ENCODE measurements at regions not wholly inside any gene's neighbourhood (a gene's known extent, or its start where the extent isn't known, plus 50 kb on each side); places are given as distances from the start of the nearest gene placed in this dataset.

- no peak overlapping the region for H3K27ac ChIP-seq (ENCODE audit: low read length)
- H3K36me3 ChIP-seq (ENCODE audit: insufficient read depth, low read length): no peaks in the 10 kb centered on the region
- no peak overlapping the region for H3K9ac ChIP-seq (ENCODE audit: low read length)
- no peak overlapping the region for H3K4me3 ChIP-seq (ENCODE audit: low read length)
- no peaks in the 10 kb centered on the region for H3F3A ChIP-seq (ENCODE audit: insufficient read depth, low read length, poor library complexity, severe bottlenecking)
- no peaks in the 10 kb centered on the region for H3K79me2 ChIP-seq (replicated peaks; ENCODE audit: insufficient read depth, low read length)
- H4K20me1 ChIP-seq (ENCODE audit: insufficient read depth): no peaks in the 10 kb centered on the region
- no peaks in the 10 kb centered on the region for H3K9me3 ChIP-seq (ENCODE audit: low read length)
- no peak overlapping the region for H3K4me2 ChIP-seq (ENCODE audit: low read length)
- no peaks in the 10 kb centered on the region for H3K9me2 ChIP-seq (ENCODE audit: insufficient read depth, low read length)
- no peaks in the 10 kb centered on the region for H3K27me3 ChIP-seq (ENCODE audit: insufficient read depth, low read depth, low read length)
- TF ChIP-seq EP300 (conservative IDR thresholded peaks at IDR 0.05; ENCODE audit: poor library complexity, severe bottlenecking) (no peak), REST (IDR thresholded peaks at IDR 0.05; ENCODE audit: borderline replicate concordance) (no peak), POLR2AphosphoS5 (IDR thresholded peaks at IDR 0.05) (no peak), CTCF (IDR thresholded peaks at IDR 0.05; ENCODE audit: poor library complexity, severe bottlenecking) (no peak), SMC3 (conservative IDR thresholded peaks at IDR 0.05; ENCODE audit: poor library complexity) (no peak)
- H2AFZ ChIP-seq (ENCODE audit: low read depth, low read length): no peak overlapping the region
These were observed 1206.7 kb upstream of the ADGRL2 start for GRCh38 chr1:80594013-80594412.

DNA sequence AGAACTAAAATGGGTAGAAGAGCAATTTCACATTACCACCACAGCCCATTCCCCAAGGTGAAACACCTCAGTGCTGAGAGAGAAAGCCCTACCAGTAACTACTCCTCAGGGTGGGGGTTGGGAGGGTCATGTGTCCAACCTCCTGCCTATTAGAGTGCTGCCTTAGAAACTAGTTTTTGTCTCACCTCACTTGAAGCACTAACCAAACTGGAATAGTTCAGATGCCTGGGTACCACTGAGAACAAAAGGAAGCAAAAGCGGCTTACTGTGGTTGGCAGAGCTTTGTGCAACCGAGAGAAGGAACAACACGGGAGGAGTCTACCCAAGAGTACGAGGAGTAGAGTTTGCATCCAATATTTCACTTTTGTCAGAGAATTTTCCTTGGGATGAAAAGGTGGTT is 1207.5 kb upstream of the ADGRL2 start:
- Histone ChIP-seq H3K27ac (ENCODE audit: low read length) (no peak overlapping the region), H3K36me3 (ENCODE audit: insufficient read depth, low read length) (no peaks in the 10 kb centered on the region), H3F3A (ENCODE audit: insufficient read depth, low read length, poor library complexity, severe bottlenecking) (no peaks in the 10 kb centered on the region), H3K4me3 (ENCODE audit: low read length) (no peak overlapping the region), H2AFZ (ENCODE audit: low read depth, low read length) (no peak overlapping the region), H3K9me2 (ENCODE audit: insufficient read depth, low read length) (no peaks in the 10 kb centered on the region), H4K20me1 (ENCODE audit: insufficient read depth) (no peaks in the 10 kb centered on the region), H3K27me3 (ENCODE audit: insufficient read depth, low read depth, low read length) (no peaks in the 10 kb centered on the region), H3K79me2 (replicated peaks; ENCODE audit: insufficient read depth, low read length) (no peaks in the 10 kb centered on the region), H3K9me3 (ENCODE audit: low read length) (no peaks in the 10 kb centered on the region), H3K9ac (ENCODE audit: low read length) (no peak overlapping the region), H3K4me2 (ENCODE audit: low read length) (no peak overlapping the region)
- no peak for TF ChIP-seq TAF1 (IDR thresholded peaks at IDR 0.05; ENCODE audit: low read depth)
- no peak for TF ChIP-seq POLR2AphosphoS5 (IDR thresholded peaks at IDR 0.05)
- TF ChIP-seq EZH2 (IDR thresholded peaks at IDR 0.05; ENCODE audit: borderline replicate concordance, insufficient read depth, low read length, poor library complexity, severe bottlenecking): no peak
- no peak for TF ChIP-seq EP300 (conservative IDR thresholded peaks at IDR 0.05; ENCODE audit: poor library complexity, severe bottlenecking)
- TF ChIP-seq MXI1 (conservative IDR thresholded peaks at IDR 0.05; ENCODE audit: poor library complexity, severe bottlenecking): no peak
- no peak for TF ChIP-seq RAD21 (conservative IDR thresholded peaks at IDR 0.05)
- TF ChIP-seq CTCF (IDR thresholded peaks at IDR 0.05; ENCODE audit: poor library complexity, severe bottlenecking): no peak
- no peak for TF ChIP-seq SMC3 (conservative IDR thresholded peaks at IDR 0.05; ENCODE audit: poor library complexity)
- TF ChIP-seq REST (IDR thresholded peaks at IDR 0.05; ENCODE audit: borderline replicate concordance): no peak

All from neural cell (in vitro differentiated cells).